ENCODE measurements at regions not wholly inside any gene's neighbourhood (a gene's known extent, or its start where the extent isn't known, plus 50 kb on each side); places are given as distances from the start of the nearest gene placed in this dataset.

- no peak for DNase-seq
Measured at GRCh38 chr12:127223731-127224130, 1043.2 kb upstream of the TMEM132C start.

- peak; percentile 3 for DNase-seq
Measured at GRCh38 chr12:127230843-127231260, 1036.1 kb upstream of the TMEM132C start.

GRCh38 chr12:127231371-127231770 is 1035.6 kb upstream of the TMEM132C start:
- DNase-seq, result no peak

- no peak for DNase-seq
Measured at GRCh38 chr12:127233016-127233415, 1034.0 kb upstream of the TMEM132C start.

- DNase-seq, result no peak
Measured at GRCh38 chr12:127235761-127236160, 1031.2 kb upstream of the TMEM132C start.

- no peak for DNase-seq
Measured at GRCh38 chr12:127236491-127236890, 1030.5 kb upstream of the TMEM132C start.

GRCh38 chr12:127237151-127237550 is 1029.8 kb upstream of the TMEM132C start:
- no peak for DNase-seq

GRCh38 chr12:127238107-127238506 is 1028.9 kb upstream of the TMEM132C start:
- DNase-seq, result no peak

GRCh38 chr12:127239781-127240180 is 1027.2 kb upstream of the TMEM132C start:
- DNase-seq, result no peak

GRCh38 chr12:127240249-127240929 is 1026.6 kb upstream of the TMEM132C start:
- DNase-seq, result no peak

GRCh38 chr12:127241072-127241817 is 1025.7 kb upstream of the TMEM132C start:
- DNase-seq, result no peak

GRCh38 chr12:127245009-127245408 is 1022.0 kb upstream of the TMEM132C start:
- no peak for DNase-seq

GRCh38 chr12:127245437-127245836 is 1021.5 kb upstream of the TMEM132C start:
- no peak for DNase-seq

GRCh38 chr12:127247937-127248336 is 1019.0 kb upstream of the TMEM132C start:
- DNase-seq, result no peak

GRCh38 chr12:127249428-127249827 is 1017.5 kb upstream of the TMEM132C start:
- no peak for DNase-seq

GRCh38 chr12:127253797-127254327 is 1013.1 kb upstream of the TMEM132C start:
- no peak for DNase-seq

GRCh38 chr12:127254420-127254955 is 1012.5 kb upstream of the TMEM132C start:
- no peak for DNase-seq

- no peak for DNase-seq
Measured at GRCh38 chr12:127257366-127257935, 1009.5 kb upstream of the TMEM132C start.

GRCh38 chr12:127260531-127260930 is 1006.4 kb upstream of the TMEM132C start:
- no peak for DNase-seq

- DNase-seq, result no peak
Measured at GRCh38 chr12:127260999-127261398, 1006.0 kb upstream of the TMEM132C start.

GRCh38 chr12:127262615-127263014 is 1004.4 kb upstream of the TMEM132C start:
- DNase-seq, result no peak

GRCh38 chr12:127263621-127264020 is 1003.3 kb upstream of the TMEM132C start:
- DNase-seq, result no peak

GRCh38 chr12:127267128-127267527 is 999.8 kb upstream of the TMEM132C start:
- DNase-seq, result no peak

- DNase-seq, result no peak
Measured at GRCh38 chr12:127268213-127268612, 998.8 kb upstream of the TMEM132C start.
